ENCODE measurements at regions not wholly inside any gene's neighbourhood (a gene's known extent, or its start where the extent isn't known, plus 50 kb on each side); places are given as distances from the start of the nearest gene placed in this dataset.

GRCh38 chr1:217230412-217230811 lies 400.5 kb downstream of the GPATCH2 start:
- TF ChIP-seq, protein P1, sequence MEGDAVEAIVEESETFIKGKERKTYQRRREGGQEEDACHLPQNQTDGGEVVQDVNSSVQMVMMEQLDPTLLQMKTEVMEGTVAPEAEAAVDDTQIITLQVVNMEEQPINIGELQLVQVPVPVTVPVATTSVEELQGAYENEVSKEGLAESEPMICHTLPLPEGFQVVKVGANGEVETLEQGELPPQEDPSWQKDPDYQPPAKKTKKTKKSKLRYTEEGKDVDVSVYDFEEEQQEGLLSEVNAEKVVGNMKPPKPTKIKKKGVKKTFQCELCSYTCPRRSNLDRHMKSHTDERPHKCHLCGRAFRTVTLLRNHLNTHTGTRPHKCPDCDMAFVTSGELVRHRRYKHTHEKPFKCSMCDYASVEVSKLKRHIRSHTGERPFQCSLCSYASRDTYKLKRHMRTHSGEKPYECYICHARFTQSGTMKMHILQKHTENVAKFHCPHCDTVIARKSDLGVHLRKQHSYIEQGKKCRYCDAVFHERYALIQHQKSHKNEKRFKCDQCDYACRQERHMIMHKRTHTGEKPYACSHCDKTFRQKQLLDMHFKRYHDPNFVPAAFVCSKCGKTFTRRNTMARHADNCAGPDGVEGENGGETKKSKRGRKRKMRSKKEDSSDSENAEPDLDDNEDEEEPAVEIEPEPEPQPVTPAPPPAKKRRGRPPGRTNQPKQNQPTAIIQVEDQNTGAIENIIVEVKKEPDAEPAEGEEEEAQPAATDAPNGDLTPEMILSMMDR (IDR thresholded peaks at IDR 0.05), result no peak
- Histone ChIP-seq H3K27ac (no peak overlapping the region), H3K4me3 (no peak overlapping the region)
- no peak for DNase-seq (ENCODE audit: low spot score)

DNA sequence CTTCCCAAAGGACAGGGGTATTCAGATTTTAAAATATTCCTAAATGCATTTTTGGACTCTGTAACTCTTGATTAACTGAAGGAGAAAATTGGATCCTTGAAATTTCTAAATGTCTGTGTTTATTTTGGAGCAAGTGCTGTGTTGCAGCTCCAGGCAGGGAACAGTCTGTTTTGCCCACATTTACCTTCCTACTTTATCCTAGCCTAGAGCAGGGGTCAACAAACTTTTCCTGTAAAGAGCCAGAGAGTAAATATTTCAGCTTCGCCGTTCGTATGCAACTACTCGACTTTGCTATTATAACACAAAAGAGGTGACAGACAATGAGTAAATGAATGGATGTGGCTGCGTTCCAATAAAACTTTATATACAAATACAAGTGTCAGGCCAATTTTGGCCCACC lies 402.2 kb downstream of the GPATCH2 start:
- no peak for DNase-seq (ENCODE audit: low spot score)
- H3K4me3 ChIP-seq, result no peak overlapping the region

DNA sequence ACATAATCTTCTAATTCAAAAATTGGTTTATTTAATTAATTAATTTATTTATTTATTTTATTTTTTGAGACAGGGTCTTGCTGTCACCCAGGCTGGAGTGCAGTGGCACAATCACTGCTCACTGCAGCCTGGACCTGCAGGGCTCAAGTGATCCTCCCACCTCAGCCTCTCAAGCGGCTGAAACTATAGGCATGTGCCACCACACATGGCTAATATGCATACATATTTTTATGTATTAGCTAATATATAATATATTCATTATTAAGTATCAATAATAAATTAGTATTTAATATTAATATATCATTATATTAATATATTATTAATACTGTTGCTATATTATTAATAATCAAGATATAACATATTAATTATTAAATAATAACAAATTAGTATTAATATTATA lies 406.7 kb downstream of the GPATCH2 start:
- no peak for DNase-seq (ENCODE audit: low spot score)
- Histone ChIP-seq H3K4me3 (no peak overlapping the region), H3K27ac (no peak overlapping the region)
- TF ChIP-seq, protein P1 (IDR thresholded peaks at IDR 0.05), result no peak

More for the DNA sequence above, 402.2 kb downstream of the GPATCH2 start:
- peak overlapping the region in 1 of 2 donors; percentile 40 for H3K27ac ChIP-seq
- TF ChIP-seq, protein P1 (IDR thresholded peaks at IDR 0.05), result no peak

GRCh38 chr1:217214551-217214950 lies 416.3 kb downstream of the GPATCH2 start:
- H3K27ac ChIP-seq, result no peak overlapping the region
- TF ChIP-seq, protein P1 (IDR thresholded peaks at IDR 0.05), result no peak
- H3K4me3 ChIP-seq, result no peak overlapping the region
- no peak for DNase-seq (ENCODE audit: low spot score)

DNA sequence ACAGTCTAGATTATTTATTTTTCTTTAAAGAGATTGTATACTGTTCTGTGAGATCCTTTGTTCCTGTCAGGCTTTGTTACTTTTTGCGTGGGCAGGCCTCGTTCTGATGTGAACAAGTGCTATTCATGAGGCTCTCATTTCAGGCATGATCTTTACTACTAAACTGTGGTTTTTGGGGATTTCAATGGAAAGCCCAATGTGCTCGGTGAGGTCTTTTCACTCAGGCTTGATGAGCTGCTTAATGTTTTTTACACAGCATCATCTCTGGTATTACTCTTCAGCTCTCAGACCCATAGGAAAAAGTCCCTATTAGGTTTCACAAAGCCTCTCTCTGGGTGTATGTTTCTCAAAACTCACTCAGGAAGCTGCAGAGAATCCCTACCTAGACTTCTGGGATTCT lies 419.4 kb downstream of the GPATCH2 start:
- Histone ChIP-seq H3K4me3 (no peak overlapping the region), H3K27ac (no peak overlapping the region)
- no peak for DNase-seq (ENCODE audit: low spot score)
- TF ChIP-seq, protein P1 (IDR thresholded peaks at IDR 0.05), result no peak

DNA sequence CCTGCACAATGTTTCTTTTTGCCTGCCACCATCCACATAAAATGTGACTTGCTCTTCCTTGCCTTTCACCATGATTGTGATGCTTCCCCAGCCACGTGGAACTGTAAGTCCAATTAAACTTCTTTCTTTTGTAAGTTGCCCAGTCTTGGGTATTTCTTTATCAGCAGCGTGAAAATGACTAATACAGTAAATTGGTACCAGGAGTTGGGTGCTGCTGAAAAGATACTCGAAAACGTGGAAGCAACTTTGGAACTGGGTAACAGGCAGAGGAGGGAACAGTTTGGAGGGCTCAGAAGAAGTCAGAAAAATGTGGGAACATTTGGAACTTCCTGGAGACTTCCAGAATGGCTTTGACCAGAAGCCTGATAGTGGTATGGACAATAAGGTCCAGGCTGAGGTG lies 425.3 kb downstream of the GPATCH2 start:
- Histone ChIP-seq H3K4me3 (no peak overlapping the region), H3K27ac (no peak overlapping the region)
- no peak for DNase-seq (ENCODE audit: low spot score)
- TF ChIP-seq, protein P1 (IDR thresholded peaks at IDR 0.05), result no peak

DNA sequence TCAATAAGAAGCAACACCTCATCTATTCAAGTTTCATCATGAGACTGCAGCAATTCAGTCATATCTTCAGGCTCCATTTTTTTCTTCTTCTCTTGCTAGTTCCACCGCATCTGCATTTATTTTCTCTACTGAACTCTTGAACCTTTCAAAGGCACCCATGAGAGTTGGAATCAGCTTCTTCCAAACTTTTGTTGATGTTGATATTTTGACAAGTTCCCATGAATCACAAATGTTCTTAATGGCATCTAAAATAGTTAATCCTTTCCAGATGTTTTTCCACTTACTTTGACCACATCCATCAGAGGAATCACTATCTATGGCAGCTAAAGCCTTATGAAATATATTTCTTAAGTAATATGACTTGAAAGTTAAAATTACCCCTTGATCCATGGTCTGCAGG lies 434.3 kb downstream of the GPATCH2 start:
- Histone ChIP-seq H3K27ac (no peak overlapping the region), H3K4me3 (no peak overlapping the region)
- DNase-seq (ENCODE audit: low spot score), result no peak
- TF ChIP-seq, protein P1 (IDR thresholded peaks at IDR 0.05), result no peak
